NCI-H446 (cell line): ENCODE measurements at regions not wholly inside any gene's neighbourhood (a gene's known extent, or its start where the extent isn't known, plus 50 kb on each side); places are given as distances from the start of the nearest gene placed in this dataset.
"Not testable (repeated sequence)": the region's sequence is repeated elsewhere in the genome, so short reads cannot be mapped to it uniquely, and the experiment has no call there.

Experiments used
- DNase-seq, 2 experiments: peaks; one replicate each; lab custom pipeline; 2025; lab: John Stamatoyannopoulos, UW

DNA sequence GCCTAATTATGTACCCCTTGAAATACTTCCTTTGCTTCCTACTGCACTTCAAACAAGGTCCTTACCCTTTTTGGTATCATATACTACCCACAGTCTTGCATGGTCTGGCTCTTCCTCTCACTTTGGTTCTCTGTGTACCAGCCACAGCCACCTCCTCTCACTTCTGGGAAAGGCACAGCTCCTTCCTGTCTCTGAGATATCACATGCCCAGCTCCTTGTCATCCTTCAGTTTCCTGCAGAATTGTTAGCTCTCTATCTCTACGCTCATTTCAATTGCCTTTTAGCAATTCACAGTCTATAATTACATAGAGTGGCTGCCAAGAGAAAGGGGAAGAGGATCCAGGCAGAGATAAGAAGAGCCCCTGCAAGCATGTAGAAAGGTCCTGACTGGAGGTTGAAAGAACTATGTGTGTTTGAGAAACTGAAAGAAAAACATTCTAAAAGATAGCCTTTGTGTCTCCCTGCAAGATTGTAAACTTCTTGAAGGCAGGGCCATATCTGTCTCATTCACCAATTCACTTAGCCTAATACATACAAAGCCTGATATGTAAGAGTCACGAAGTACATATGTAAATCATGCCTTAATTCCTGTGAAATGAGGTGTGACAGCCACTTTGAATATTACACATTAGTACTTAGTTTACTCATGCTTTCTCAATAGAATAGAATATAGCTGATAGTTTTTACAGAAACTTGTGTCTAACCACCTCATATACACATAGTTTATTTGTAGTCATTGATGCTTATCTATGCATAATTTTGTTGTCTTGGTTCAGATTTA is 933.1 kb downstream of the DIAPH3 start:
- DNase-seq: no peak

DNA sequence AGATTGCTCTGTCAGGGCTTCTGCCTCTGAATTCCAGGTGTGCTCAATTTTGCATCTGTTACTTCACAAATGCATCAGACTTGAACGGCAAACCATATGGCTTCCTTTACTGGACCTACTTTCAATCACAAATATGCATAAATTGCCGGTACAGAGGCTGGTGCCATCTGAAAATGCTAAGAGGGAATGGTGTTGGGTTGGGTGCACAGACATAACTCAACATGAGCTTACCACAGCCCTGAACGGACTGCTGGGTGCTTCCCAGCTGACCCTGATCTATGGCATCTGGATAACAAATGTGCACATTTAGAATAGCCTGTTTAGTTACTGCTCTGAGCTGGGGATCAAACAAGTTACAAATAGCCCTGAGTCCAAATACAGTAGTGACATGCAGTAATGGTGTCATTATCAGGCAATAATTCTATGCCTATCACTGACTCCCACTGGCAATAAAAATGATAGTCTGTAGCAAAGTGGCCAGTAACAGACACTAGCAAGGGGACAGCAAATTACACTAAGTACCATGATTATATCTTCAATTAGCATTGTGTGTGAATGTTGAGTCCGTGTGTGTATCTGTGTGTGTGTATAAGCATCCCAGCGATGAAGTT is 927.3 kb downstream of the DIAPH3 start:
- no peak for DNase-seq

DNA sequence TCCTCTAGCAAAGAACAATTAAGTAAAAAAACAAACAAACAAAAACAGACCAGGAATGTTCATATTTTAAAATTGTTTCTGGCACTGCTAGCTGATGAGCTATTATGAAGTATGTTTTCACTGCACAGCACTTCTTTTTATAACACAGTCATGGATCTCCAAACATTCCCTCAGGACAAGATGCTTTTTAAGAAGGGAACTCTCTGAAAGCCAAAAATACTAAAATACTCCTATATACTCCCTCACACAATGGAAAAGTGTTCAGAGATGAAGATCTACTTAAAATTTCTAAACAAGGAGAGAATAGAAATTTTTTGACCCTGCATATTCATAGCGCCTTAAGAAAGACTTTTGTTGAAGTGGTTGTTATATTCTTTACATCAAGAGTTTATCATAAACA is 926.8 kb downstream of the DIAPH3 start:
- DNase-seq: no peak

GRCh38 chr13:59247171-59247570 is 916.6 kb downstream of the DIAPH3 start:
- DNase-seq: no peak

GRCh38 chr13:59250336-59251189 is 913.2 kb downstream of the DIAPH3 start:
- DNase-seq: no peak

DNA sequence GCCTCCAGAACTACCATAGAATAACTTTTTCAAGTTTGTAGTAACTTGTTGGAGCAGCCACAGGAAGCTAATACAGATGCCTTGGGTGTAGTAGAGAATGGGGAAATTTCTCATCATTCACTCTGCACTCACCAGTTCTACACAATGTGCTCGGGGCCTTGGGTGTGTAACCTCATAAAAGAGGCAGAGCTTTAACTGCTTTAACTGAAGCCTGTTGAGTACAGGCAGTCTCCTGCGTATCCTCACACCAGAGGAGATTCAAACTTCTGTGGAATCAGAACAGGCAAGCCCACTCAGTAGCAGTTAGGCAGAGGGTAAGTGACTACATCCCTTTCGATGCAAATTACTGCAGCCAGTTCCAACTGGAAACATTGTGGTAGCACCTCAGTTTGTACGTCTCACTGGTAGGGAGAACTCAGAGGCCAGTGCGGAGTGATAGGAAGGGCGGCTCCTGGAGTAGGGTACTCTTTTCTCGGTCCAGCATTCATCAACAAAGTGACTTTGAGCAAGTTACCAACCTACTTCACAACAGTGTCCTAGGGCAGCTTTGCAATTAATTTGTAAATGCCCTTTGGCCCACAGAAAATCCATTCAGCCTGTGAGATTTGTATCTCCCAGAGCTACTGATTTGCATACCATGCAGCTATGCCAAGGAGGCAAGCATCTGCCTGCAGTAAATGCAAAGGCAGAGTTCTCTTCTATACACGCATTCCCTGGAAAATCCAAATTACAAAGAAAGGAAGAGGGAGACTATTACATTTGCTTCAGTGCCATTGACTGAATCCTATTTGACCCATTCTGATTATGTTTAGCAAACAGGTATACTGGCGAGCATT is 904.3 kb downstream of the DIAPH3 start:
- DNase-seq: no peak

DNA sequence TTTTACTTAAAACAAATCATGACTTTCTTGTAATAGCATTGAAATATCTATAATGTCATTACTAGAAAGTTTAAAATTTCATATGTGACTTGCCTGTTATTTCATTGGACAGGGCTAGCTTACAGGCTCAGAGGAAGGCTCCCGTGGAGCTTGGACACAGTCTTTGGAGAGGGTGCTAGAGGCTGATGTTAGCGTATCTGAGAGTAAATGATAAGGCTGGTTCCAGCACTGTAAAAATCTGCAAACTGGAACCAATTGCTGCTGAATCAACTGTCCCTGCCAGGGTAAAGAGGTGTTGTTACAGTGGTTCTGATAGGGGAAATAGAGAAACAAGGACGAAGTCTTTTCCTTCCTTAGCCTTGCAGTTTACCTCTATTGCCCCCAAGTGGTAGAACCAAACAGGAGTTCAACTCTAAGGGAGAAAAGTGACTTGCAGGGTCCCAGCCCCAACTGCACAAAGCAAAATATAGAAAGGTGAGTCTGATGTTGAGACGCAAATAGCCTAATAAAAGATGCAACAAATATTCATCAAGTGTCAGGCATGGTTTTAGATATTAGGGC is 901.7 kb downstream of the DIAPH3 start:
- DNase-seq: no peak

DNA sequence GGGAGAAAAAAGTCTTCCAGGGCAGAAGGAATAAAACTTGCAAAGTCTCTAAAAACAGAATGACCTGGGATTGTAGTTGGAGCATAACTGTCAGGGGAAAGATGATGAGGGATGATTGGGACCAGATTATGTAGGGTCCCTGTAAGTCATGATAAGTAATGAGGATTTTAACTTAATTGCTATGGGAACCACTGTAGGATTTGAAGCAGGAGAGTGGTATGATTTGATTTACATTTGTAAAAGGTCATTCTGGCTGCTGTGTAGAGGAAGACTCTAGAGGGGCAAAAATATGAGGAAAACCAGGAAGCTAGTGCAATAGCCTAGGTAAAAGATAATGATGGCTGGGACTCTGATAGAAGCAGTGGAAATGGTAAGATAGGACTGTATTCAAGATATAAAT is 900.2 kb downstream of the DIAPH3 start:
- no peak for DNase-seq

GRCh38 chr13:59266478-59267063 is 897.2 kb downstream of the DIAPH3 start:
- no peak for DNase-seq

GRCh38 chr13:59269476-59269875 is 894.3 kb downstream of the DIAPH3 start:
- DNase-seq: no peak

GRCh38 chr13:59270327-59270726 is 893.4 kb downstream of the DIAPH3 start:
- no peak for DNase-seq

DNA sequence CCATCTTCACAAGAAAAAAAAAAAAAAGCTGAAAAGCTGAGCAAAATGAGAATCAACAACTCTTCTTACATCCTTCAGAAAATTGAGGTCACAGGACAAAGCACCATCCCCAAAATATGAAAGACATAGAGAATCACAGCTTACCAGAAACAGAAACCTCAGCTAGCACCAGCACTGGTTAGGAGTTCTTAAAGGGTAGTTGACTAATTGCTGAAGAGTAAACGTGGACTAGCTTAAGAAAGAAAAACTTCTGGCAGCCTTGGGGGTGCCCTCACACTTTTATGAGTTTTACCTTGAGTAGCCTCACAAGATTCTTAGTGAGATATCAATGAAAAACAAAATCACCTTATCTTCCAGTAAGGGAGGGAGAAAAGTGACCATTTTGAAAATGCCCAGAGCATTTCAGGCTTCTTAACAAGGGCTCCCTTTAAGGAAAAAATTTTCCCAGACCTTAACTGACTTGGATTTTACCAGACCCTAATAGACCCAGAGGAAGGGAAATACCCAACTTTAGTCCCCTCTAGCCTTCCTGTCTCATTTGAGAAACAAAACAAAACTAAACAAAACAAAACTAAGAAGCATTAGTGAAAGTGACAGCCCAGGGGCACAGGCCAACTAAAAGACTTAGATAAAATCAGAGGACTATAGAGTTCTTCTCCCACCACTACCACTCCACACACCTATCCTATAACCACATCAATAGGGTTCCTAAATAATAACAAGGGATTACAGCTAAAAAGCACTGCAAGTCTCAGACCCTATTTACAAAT is 888.6 kb downstream of the DIAPH3 start:
- DNase-seq: no peak

- no peak for DNase-seq
These were observed 887.3 kb downstream of the DIAPH3 start for GRCh38 chr13:59276436-59276835.

DNA sequence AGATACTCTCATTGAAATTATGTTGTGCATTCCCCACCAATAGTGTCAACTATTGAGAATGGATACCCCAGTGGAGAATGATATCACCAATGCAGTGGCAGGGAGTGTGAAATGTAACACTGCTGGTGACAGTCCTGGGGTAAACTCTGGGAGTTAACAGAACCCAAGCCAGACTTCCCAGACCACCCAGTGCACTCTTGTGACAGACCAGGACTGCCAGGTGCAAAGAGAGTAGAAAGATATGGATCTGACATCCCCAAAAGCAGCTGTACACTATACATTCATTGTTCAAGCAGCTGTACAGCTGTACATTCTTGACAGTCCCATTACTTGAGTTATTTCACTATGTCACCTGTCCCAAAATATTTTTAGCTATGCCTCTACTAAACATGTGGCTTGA is 886.6 kb downstream of the DIAPH3 start:
- DNase-seq: no peak

DNA sequence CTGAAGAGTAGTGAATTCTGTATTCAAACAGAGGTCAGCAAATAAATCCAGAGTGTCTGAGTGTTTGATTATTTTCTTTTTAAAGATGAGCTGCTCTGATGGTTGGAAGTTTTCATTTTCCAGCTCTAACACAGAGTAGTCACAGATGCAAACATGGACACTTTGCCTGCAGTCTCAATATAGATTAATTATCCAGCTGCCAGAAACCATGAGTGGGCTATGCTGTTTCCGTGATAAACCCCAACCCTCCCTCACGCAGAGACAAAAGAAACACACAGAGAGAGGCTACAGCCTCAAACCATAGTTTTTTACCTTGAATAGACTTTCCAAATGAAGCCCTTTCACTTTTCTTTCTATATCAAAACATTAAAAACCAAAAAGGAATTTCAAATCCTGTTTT is 884.7 kb downstream of the DIAPH3 start:
- no peak for DNase-seq

- DNase-seq: peak in 1 of 2 experiments; percentile 0
These were observed 884.2 kb downstream of the DIAPH3 start for GRCh38 chr13:59279576-59279975.

- peak in 1 of 2 experiments; percentile 1 for DNase-seq
These were observed 883.4 kb downstream of the DIAPH3 start for GRCh38 chr13:59280297-59280696.

DNA sequence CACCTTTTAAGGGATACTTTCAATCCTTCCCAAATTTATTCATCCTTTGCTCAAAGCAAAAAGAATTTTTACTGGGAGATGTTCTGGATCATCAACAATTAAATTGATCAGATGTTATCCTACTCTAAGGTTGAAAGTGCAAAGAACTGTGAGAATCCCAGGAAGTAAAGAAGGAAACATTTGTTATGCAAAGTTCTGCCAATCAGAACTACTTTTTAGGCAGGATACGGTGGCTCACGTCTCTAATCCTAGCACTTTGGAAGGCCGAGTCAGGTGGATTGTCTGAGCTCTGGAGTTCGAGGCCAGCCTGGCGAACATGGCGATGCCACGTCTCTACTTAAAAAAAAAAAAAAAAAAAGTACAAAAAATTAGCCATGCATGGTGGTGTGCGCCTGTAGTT is 882.3 kb downstream of the DIAPH3 start:
- DNase-seq: no peak

DNA sequence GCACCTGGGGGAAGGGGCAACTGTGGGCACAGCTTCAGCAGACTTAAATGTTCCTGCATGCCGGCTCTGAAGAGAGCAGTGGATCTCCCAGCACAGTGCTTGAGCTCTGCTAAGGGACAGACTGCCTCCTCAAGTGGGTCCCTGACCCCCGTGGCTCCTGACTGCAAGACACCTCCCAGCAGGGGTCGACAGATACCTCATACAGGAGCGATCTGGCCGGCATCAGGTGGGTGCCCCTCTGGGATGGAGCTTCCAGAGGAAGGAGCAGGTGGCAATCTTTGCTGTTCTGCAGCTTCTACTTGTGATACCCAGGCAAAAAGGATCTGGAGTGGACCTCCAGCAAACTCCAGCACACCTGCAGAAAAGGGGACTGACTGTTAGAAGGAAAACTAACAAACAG is 871.5 kb downstream of the DIAPH3 start:
- DNase-seq: not testable (repeated sequence)

DNA sequence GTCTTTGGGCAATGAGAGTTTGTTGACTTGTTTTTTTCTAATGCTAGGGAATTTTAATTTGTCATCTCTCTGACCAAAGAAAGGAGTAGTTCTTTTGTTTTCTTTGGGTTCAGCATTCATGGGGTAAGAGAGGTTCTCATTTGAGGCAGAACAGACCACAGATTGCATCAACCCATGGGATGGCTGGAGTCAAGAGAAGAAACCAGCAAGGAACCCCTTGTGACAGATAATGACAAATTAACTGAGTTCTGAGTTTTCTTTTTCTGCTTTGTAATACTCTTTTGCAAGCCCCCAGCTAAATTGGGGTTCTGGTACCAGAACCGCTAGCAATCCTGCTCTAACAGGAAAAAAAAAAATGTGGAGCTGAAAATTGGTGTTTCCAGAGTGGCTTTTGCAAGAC is 864.1 kb downstream of the DIAPH3 start:
- DNase-seq: no peak
